ENCODE measurements at regions not wholly inside any gene's neighbourhood (a gene's known extent, or its start where the extent isn't known, plus 50 kb on each side); places are given as distances from the start of the nearest gene placed in this dataset.

GRCh38 chr2:155364766-155365165 is 666.3 kb downstream of the KCNJ3 start:
- no peak for DNase-seq
- no peaks in the 10 kb centered on the region for H3K4me1 ChIP-seq (ENCODE audit: control insufficient read depth, insufficient read depth, low read length)
- H3K27me3 ChIP-seq (ENCODE audit: control insufficient read depth, insufficient read depth, low read length): no peaks in the 10 kb centered on the region
- H3K27ac ChIP-seq (ENCODE audit: low read length): no peak overlapping the region
- WGBS (ENCODE audit: insufficient coverage, low lambda C conversion rate): 100% methylated on average over 1 of the region's 3 CpGs
- H3K36me3 ChIP-seq (ENCODE audit: control insufficient read depth, insufficient read depth, low read length): no peaks in the 10 kb centered on the region
- H3K4me3 ChIP-seq (ENCODE audit: low read length): no peak overlapping the region
- H3K9me3 ChIP-seq (ENCODE audit: control insufficient read depth, low read depth, low read length): no peaks in the 10 kb centered on the region

DNA sequence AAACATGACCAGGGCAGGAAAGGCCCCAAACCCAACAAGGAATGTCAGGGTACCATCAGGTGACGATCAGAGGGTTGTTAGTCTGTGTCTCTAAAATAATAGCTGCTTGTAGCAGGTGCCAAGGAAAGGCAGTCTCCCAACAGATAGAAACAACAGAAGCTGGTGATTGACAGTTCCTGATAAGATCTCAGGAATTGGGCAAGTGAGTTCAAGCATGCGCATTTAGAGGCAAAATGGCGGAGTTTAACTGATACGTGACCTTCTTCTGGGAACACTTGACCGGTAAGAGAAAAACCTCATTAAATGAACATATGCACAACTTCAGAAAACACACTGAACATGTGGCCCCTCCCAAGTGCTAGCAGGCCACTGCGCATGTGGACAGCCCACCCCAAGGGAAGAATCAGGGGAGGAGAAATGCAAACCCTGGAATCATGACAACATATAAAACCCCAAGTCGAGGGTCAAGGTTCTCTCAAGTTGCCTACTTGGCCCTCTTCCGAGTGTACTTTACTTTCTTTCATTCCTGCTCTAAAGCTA is 664.9 kb downstream of the KCNJ3 start:
- Histone ChIP-seq H3K27me3 (ENCODE audit: control insufficient read depth, insufficient read depth, low read length) (no peaks in the 10 kb centered on the region), H3K9me3 (ENCODE audit: control insufficient read depth, low read depth, low read length) (no peaks in the 10 kb centered on the region), H3K4me3 (ENCODE audit: low read length) (no peak overlapping the region), H3K36me3 (ENCODE audit: control insufficient read depth, insufficient read depth, low read length) (no peaks in the 10 kb centered on the region), H3K4me1 (ENCODE audit: control insufficient read depth, insufficient read depth, low read length) (no peaks in the 10 kb centered on the region), H3K27ac (ENCODE audit: low read length) (no peak overlapping the region)
- no peak for DNase-seq
- no CpG with 5 or more reads among the region's 8 CpGs for WGBS (ENCODE audit: insufficient coverage, low lambda C conversion rate)

- no peak overlapping the region for H3K4me3 ChIP-seq (ENCODE audit: low read length)
- no peaks in the 10 kb centered on the region for H3K4me1 ChIP-seq (ENCODE audit: control insufficient read depth, insufficient read depth, low read length)
- no peaks in the 10 kb centered on the region for H3K36me3 ChIP-seq (ENCODE audit: control insufficient read depth, insufficient read depth, low read length)
- no peak for DNase-seq
- WGBS (ENCODE audit: insufficient coverage, low lambda C conversion rate): no CpG with 5 or more reads among the region's 1 CpG
- no peaks in the 10 kb centered on the region for H3K9me3 ChIP-seq (ENCODE audit: control insufficient read depth, low read depth, low read length)
- no peak overlapping the region for H3K27ac ChIP-seq (ENCODE audit: low read length)
- H3K27me3 ChIP-seq (ENCODE audit: control insufficient read depth, insufficient read depth, low read length): no peaks in the 10 kb centered on the region
Observed at GRCh38 chr2:155357172-155357571, 658.7 kb downstream of the KCNJ3 start.

- no CpG with 5 or more reads among the region's 1 CpG for WGBS (ENCODE audit: insufficient coverage, low lambda C conversion rate)
- no peaks in the 10 kb centered on the region for H3K27me3 ChIP-seq (ENCODE audit: control insufficient read depth, insufficient read depth, low read length)
- no peaks in the 10 kb centered on the region for H3K4me1 ChIP-seq (ENCODE audit: control insufficient read depth, insufficient read depth, low read length)
- no peaks in the 10 kb centered on the region for H3K36me3 ChIP-seq (ENCODE audit: control insufficient read depth, insufficient read depth, low read length)
- no peaks in the 10 kb centered on the region for H3K9me3 ChIP-seq (ENCODE audit: control insufficient read depth, low read depth, low read length)
- no peak overlapping the region for H3K4me3 ChIP-seq (ENCODE audit: low read length)
- DNase-seq: no peak
- no peak overlapping the region for H3K27ac ChIP-seq (ENCODE audit: low read length)
Observed at GRCh38 chr2:155356250-155356649, 657.8 kb downstream of the KCNJ3 start.

- Histone ChIP-seq H3K4me1 (ENCODE audit: control insufficient read depth, insufficient read depth, low read length) (no peaks in the 10 kb centered on the region), H3K9me3 (ENCODE audit: control insufficient read depth, low read depth, low read length) (no peaks in the 10 kb centered on the region), H3K36me3 (ENCODE audit: control insufficient read depth, insufficient read depth, low read length) (no peaks in the 10 kb centered on the region), H3K27ac (ENCODE audit: low read length) (no peak overlapping the region), H3K4me3 (ENCODE audit: low read length) (no peak overlapping the region), H3K27me3 (ENCODE audit: control insufficient read depth, insufficient read depth, low read length) (no peaks in the 10 kb centered on the region)
- peak in 1 of 2 donors; percentile 6 for DNase-seq
- 100% methylated on average over 2 of the region's 17 CpGs for WGBS (ENCODE audit: insufficient coverage, low lambda C conversion rate)
Observed at GRCh38 chr2:155350783-155351580, 652.5 kb downstream of the KCNJ3 start.

GRCh38 chr2:155332016-155332415 is 633.5 kb downstream of the KCNJ3 start:
- no peaks in the 10 kb centered on the region for H3K36me3 ChIP-seq (ENCODE audit: control insufficient read depth, insufficient read depth, low read length)
- DNase-seq: no peak
- H3K9me3 ChIP-seq (ENCODE audit: control insufficient read depth, low read depth, low read length): no peaks in the 10 kb centered on the region
- H3K4me1 ChIP-seq (ENCODE audit: control insufficient read depth, insufficient read depth, low read length): no peaks in the 10 kb centered on the region
- H3K27ac ChIP-seq (ENCODE audit: low read length): no peak overlapping the region
- H3K4me3 ChIP-seq (ENCODE audit: low read length): no peak overlapping the region
- WGBS (ENCODE audit: insufficient coverage, low lambda C conversion rate): no CpG with 5 or more reads among the region's 2 CpGs
- H3K27me3 ChIP-seq (ENCODE audit: control insufficient read depth, insufficient read depth, low read length): no peaks in the 10 kb centered on the region

- no peak for DNase-seq
- H3K36me3 ChIP-seq (ENCODE audit: control insufficient read depth, insufficient read depth, low read length): no peaks in the 10 kb centered on the region
- H3K4me1 ChIP-seq (ENCODE audit: control insufficient read depth, insufficient read depth, low read length): no peaks in the 10 kb centered on the region
- H3K27ac ChIP-seq (ENCODE audit: low read length): no peak overlapping the region
- H3K9me3 ChIP-seq (ENCODE audit: control insufficient read depth, low read depth, low read length): no peaks in the 10 kb centered on the region
- no peaks in the 10 kb centered on the region for H3K27me3 ChIP-seq (ENCODE audit: control insufficient read depth, insufficient read depth, low read length)
- no peak overlapping the region for H3K4me3 ChIP-seq (ENCODE audit: low read length)
- WGBS (ENCODE audit: insufficient coverage, low lambda C conversion rate): 100% methylated on average over 1 of the region's 1 CpG
Observed at GRCh38 chr2:155320236-155320635, 621.7 kb downstream of the KCNJ3 start.

DNA sequence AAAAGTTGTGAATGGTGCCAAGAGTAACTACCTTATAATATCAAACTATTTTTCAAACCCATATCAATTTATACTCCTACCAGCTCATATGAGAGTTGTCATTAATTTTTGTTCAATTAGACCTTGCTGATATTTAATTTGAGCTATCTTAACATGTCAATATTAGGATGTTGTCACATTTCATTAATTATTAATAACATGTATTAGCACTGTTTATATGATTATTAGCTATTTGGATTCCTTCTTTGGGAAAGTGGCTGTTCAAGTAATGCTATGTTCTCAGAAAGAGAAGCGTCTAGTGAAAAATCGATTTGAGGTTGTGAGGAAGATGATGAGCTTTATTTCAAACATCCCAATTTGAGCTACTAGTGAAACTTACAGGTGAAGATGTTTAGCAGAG is 620.2 kb downstream of the KCNJ3 start:
- Histone ChIP-seq H3K36me3 (ENCODE audit: control insufficient read depth, insufficient read depth, low read length) (no peaks in the 10 kb centered on the region), H3K4me3 (ENCODE audit: low read length) (no peak overlapping the region), H3K4me1 (ENCODE audit: control insufficient read depth, insufficient read depth, low read length) (no peaks in the 10 kb centered on the region), H3K27me3 (ENCODE audit: control insufficient read depth, insufficient read depth, low read length) (no peaks in the 10 kb centered on the region), H3K27ac (ENCODE audit: low read length) (no peak overlapping the region), H3K9me3 (ENCODE audit: control insufficient read depth, low read depth, low read length) (no peaks in the 10 kb centered on the region)
- WGBS (ENCODE audit: insufficient coverage, low lambda C conversion rate): 100% methylated on average over 1 of the region's 2 CpGs
- DNase-seq: no peak

DNA sequence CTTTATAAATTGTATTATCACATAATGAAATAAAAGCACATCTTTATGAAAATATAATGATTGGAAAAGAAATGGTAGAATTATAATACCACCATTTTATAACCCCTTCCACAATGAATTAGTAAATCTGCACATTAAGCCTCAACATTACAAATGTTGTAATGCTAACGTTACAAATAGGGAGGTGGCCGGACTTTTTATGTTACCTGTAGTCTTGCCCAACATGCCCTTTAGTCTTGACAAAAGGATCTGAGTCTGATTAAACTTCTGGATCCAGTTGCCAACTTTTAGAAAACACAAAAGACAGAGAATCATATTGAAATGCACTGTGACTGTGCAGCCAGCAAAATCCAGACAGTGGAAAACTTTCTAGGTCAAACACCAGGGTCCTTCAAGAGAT is 617.3 kb downstream of the KCNJ3 start:
- DNase-seq: no peak
- H3K36me3 ChIP-seq (ENCODE audit: control insufficient read depth, insufficient read depth, low read length): no peaks in the 10 kb centered on the region
- H3K27me3 ChIP-seq (ENCODE audit: control insufficient read depth, insufficient read depth, low read length): no peaks in the 10 kb centered on the region
- H3K4me1 ChIP-seq (ENCODE audit: control insufficient read depth, insufficient read depth, low read length): no peaks in the 10 kb centered on the region
- H3K27ac ChIP-seq (ENCODE audit: low read length): no peak overlapping the region
- no peak overlapping the region for H3K4me3 ChIP-seq (ENCODE audit: low read length)
- no CpG with 5 or more reads among the region's 2 CpGs for WGBS (ENCODE audit: insufficient coverage, low lambda C conversion rate)
- H3K9me3 ChIP-seq (ENCODE audit: control insufficient read depth, low read depth, low read length): no peaks in the 10 kb centered on the region

DNA sequence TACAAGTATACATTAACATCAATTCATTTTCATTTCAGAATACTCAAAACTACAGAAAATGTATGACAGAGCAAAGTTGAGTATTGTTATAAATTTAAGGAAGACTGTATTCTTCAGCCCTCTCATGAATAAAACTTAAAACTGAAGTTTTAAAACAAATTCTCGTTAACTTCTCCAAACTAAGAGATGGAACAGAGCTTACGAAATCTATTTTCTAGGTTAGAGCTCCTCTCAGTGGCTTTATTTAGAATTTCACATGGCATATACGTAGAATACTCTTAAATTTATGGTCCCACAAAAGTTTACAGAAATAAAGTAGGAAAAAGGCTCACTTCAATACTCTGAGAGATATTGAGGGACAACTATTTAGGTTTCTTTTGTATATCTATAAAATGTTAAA is 612.1 kb downstream of the KCNJ3 start:
- Histone ChIP-seq H3K9me3 (ENCODE audit: control insufficient read depth, low read depth, low read length) (no peaks in the 10 kb centered on the region), H3K4me1 (ENCODE audit: control insufficient read depth, insufficient read depth, low read length) (no peaks in the 10 kb centered on the region), H3K27ac (ENCODE audit: low read length) (no peak overlapping the region), H3K27me3 (ENCODE audit: control insufficient read depth, insufficient read depth, low read length) (no peaks in the 10 kb centered on the region), H3K4me3 (ENCODE audit: low read length) (no peak overlapping the region), H3K36me3 (ENCODE audit: control insufficient read depth, insufficient read depth, low read length) (no peaks in the 10 kb centered on the region)
- DNase-seq: no peak
- WGBS (ENCODE audit: insufficient coverage, low lambda C conversion rate): 0% methylated on average over 1 of the region's 3 CpGs

DNA sequence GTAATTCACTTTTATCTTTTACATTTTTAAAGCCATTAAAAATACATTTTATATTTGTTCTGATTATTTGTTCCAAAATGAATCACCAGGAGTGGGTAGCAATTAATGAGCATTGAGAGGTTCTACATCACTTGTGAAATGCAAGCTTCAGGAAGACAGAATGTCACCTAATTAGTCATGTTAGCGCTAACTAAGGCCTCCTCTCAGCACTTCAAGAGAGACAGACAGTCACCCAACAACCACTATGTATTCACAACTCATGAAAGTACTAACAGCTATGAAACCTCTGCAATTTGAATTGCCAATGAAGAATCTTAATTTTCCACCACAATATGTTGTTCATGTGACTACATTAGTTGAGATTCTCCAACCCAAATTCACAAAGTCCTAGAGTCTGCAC is 611.0 kb downstream of the KCNJ3 start:
- no peak overlapping the region for H3K27ac ChIP-seq (ENCODE audit: low read length)
- no CpG with 5 or more reads among the region's 1 CpG for WGBS (ENCODE audit: insufficient coverage, low lambda C conversion rate)
- H3K36me3 ChIP-seq (ENCODE audit: control insufficient read depth, insufficient read depth, low read length): no peaks in the 10 kb centered on the region
- no peak overlapping the region for H3K4me3 ChIP-seq (ENCODE audit: low read length)
- H3K27me3 ChIP-seq (ENCODE audit: control insufficient read depth, insufficient read depth, low read length): no peaks in the 10 kb centered on the region
- H3K4me1 ChIP-seq (ENCODE audit: control insufficient read depth, insufficient read depth, low read length): no peaks in the 10 kb centered on the region
- H3K9me3 ChIP-seq (ENCODE audit: control insufficient read depth, low read depth, low read length): no peaks in the 10 kb centered on the region
- DNase-seq: no peak
